ENCODE measurements at regions not wholly inside any gene's neighbourhood (a gene's known extent, or its start where the extent isn't known, plus 50 kb on each side); places are given as distances from the start of the nearest gene placed in this dataset.

DNA sequence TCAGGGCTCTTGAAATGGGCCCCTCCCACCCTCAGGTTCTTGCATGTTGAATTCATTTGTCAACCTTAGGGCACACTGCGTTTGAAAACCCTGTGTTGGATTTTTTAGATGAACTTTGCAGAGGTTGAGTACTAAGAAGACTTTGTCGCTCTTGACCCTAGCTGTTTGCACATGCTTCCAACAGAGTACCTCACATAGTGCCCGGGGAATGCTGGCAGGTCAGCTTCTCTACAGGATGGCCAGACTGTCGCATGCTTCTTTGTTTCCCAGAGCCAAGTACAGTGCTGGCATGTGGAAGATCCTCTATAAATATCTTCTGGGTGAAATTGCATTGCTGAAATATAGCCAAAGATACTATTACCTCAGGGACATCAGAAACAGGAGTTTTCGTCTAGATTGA is 59.9 kb downstream of the FAT3 start (continued):
- TF ChIP-seq, protein P1, sequence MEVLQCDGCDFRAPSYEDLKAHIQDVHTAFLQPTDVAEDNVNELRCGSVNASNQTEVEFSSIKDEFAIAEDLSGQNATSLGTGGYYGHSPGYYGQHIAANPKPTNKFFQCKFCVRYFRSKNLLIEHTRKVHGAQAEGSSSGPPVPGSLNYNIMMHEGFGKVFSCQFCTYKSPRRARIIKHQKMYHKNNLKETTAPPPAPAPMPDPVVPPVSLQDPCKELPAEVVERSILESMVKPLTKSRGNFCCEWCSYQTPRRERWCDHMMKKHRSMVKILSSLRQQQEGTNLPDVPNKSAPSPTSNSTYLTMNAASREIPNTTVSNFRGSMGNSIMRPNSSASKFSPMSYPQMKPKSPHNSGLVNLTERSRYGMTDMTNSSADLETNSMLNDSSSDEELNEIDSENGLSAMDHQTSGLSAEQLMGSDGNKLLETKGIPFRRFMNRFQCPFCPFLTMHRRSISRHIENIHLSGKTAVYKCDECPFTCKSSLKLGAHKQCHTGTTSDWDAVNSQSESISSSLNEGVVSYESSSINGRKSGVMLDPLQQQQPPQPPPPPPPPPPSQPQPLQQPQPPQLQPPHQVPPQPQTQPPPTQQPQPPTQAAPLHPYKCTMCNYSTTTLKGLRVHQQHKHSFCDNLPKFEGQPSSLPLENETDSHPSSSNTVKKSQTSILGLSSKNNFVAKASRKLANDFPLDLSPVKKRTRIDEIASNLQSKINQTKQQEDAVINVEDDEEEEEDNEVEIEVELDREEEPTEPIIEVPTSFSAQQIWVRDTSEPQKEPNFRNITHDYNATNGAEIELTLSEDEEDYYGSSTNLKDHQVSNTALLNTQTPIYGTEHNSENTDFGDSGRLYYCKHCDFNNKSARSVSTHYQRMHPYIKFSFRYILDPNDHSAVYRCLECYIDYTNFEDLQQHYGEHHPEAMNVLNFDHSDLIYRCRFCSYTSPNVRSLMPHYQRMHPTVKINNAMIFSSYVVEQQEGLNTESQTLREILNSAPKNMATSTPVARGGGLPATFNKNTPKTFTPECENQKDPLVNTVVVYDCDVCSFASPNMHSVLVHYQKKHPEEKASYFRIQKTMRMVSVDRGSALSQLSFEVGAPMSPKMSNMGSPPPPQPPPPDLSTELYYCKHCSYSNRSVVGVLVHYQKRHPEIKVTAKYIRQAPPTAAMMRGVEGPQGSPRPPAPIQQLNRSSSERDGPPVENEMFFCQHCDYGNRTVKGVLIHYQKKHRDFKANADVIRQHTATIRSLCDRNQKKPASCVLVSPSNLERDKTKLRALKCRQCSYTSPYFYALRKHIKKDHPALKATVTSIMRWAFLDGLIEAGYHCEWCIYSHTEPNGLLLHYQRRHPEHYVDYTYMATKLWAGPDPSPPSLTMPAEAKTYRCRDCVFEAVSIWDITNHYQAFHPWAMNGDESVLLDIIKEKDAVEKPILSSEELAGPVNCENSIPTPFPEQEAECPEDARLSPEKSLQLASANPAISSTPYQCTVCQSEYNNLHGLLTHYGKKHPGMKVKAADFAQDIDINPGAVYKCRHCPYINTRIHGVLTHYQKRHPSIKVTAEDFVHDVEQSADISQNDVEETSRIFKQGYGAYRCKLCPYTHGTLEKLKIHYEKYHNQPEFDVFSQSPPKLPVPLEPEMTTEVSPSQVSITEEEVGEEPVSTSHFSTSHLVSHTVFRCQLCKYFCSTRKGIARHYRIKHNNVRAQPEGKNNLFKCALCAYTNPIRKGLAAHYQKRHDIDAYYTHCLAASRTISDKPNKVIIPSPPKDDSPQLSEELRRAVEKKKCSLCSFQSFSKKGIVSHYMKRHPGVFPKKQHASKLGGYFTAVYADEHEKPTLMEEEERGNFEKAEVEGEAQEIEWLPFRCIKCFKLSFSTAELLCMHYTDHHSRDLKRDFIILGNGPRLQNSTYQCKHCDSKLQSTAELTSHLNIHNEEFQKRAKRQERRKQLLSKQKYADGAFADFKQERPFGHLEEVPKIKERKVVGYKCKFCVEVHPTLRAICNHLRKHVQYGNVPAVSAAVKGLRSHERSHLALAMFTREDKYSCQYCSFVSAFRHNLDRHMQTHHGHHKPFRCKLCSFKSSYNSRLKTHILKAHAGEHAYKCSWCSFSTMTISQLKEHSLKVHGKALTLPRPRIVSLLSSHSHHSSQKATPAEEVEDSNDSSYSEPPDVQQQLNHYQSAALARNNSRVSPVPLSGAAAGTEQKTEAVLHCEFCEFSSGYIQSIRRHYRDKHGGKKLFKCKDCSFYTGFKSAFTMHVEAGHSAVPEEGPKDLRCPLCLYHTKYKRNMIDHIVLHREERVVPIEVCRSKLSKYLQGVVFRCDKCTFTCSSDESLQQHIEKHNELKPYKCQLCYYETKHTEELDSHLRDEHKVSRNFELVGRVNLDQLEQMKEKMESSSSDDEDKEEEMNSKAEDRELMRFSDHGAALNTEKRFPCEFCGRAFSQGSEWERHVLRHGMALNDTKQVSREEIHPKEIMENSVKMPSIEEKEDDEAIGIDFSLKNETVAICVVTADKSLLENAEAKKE (CRISPR knock-in tag; IDR thresholded peaks at IDR 0.05) = no peak
- TF ChIP-seq, protein P2, sequence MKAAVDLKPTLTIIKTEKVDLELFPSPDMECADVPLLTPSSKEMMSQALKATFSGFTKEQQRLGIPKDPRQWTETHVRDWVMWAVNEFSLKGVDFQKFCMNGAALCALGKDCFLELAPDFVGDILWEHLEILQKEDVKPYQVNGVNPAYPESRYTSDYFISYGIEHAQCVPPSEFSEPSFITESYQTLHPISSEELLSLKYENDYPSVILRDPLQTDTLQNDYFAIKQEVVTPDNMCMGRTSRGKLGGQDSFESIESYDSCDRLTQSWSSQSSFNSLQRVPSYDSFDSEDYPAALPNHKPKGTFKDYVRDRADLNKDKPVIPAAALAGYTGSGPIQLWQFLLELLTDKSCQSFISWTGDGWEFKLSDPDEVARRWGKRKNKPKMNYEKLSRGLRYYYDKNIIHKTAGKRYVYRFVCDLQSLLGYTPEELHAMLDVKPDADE (IDR thresholded peaks at IDR 0.05) = no peak

DNA sequence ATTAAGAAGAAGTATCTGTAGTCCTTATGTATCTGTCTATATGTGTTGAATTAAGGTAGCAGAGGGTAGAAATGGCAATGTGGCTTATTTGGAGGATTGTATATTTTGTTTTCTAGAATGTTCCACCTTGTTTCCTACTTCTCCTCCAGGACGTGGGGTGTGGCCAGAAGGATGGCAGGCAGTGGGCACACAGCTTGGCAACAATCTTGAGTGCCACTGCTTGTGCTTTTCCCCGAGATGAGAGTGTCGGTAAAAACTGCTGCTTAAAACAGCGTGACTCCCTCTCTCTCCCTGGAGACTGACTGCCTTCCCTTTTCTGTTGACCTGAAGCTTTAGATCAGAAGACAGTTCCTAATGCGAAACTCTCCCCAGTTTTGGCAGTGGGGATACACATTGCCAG is 61.2 kb downstream of the FAT3 start:
- H3K9me3 Mint-ChIP-seq = no peaks in the 10 kb centered on the region
- TF ChIP-seq STAT1 (IDR thresholded peaks at IDR 0.05; ENCODE audit: unreplicated experiment) (no peak), EZH2phosphoT487 (IDR thresholded peaks at IDR 0.05; ENCODE audit: unreplicated experiment) (no peak), CREB1 (CRISPR knock-in tag; IDR thresholded peaks at IDR 0.05; ENCODE audit: low read depth) (no peak), ZNF114 (CRISPR knock-in tag; IDR thresholded peaks at IDR 0.05) (no peak), POLR2AphosphoS5 (IDR thresholded peaks at IDR 0.05; ENCODE audit: low read depth) (no peak), NANOG (IDR thresholded peaks at IDR 0.05; ENCODE audit: borderline replicate concordance) (no peak)
- TF ChIP-seq, protein P3, sequence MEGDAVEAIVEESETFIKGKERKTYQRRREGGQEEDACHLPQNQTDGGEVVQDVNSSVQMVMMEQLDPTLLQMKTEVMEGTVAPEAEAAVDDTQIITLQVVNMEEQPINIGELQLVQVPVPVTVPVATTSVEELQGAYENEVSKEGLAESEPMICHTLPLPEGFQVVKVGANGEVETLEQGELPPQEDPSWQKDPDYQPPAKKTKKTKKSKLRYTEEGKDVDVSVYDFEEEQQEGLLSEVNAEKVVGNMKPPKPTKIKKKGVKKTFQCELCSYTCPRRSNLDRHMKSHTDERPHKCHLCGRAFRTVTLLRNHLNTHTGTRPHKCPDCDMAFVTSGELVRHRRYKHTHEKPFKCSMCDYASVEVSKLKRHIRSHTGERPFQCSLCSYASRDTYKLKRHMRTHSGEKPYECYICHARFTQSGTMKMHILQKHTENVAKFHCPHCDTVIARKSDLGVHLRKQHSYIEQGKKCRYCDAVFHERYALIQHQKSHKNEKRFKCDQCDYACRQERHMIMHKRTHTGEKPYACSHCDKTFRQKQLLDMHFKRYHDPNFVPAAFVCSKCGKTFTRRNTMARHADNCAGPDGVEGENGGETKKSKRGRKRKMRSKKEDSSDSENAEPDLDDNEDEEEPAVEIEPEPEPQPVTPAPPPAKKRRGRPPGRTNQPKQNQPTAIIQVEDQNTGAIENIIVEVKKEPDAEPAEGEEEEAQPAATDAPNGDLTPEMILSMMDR (conservative IDR thresholded peaks at IDR 0.05; ENCODE audit: low read depth in 2 of 2) = no peak
- TF ChIP-seq, protein P2 (IDR thresholded peaks at IDR 0.05) = no peak
- Histone ChIP-seq H3K4me3 (no peak overlapping the region), H3K4me1 (ENCODE audit: insufficient read depth) (peaks cover 49% of the 10 kb centered on the region), H4K20me1 (replicated peaks; ENCODE audit: insufficient read depth) (peaks cover 6% of the 10 kb centered on the region; the same call in 1 of the 2 replicates), H3K79me2 (replicated peaks; ENCODE audit: insufficient read depth) (peaks cover 96% of the 10 kb centered on the region), H3F3A (replicated peaks; ENCODE audit: low read depth) (no peaks in the 10 kb centered on the region), H3K36me3 (ENCODE audit: insufficient read depth) (no peaks in the 10 kb centered on the region), H3K27me3 (ENCODE audit: insufficient read depth) (no peaks in the 10 kb centered on the region), H3K9me2 (ENCODE audit: insufficient read depth) (no peaks in the 10 kb centered on the region), H3K4me2 (no peak overlapping the region), H3K27ac (ENCODE audit: low read depth) (peak overlapping the region; percentile 29; the same call in 1 of the 2 replicates), H2AFZ (no peak overlapping the region)
- DNase-seq (ENCODE audit: low spot score) (no peak), ATAC-seq (no peak)
- peaks cover 79% of the 10 kb centered on the region for H3K4me1 Mint-ChIP-seq
- no peak overlapping the region for H3K27ac Mint-ChIP-seq
- H3K27me3 Mint-ChIP-seq (ENCODE audit: insufficient read depth, low read depth, poor library complexity) = no peaks in the 10 kb centered on the region
- H3K4me3 Mint-ChIP-seq = no peak overlapping the region
- H3K36me3 Mint-ChIP-seq (ENCODE audit: low read depth) = no peaks in the 10 kb centered on the region

Data from GM23338 (cell line).